ENCODE measurements at regions not wholly inside any gene's neighbourhood (a gene's known extent, or its start where the extent isn't known, plus 50 kb on each side); places are given as distances from the start of the nearest gene placed in this dataset.

DNA sequence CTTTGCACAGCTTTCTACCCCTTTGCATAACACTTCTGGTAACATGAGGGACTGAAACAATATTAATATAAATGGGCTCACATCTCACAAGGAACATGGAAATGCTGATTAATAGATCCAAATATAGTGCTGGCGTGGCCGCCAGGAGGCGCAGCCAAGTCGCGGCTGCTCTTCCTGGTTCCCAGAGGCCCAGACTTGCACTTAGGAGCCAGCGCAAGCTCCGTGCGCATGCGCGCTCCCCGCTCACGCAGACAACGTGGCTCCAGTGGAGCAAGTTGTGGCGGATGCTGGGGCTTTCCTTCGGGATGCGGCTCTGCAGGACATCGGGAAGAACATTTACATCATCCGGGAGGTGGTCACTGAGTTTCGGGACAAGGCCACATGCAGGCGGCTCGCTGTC is 318.3 kb upstream of the SLC7A11 start:
- TF ChIP-seq EGR1 (IDR thresholded peaks at IDR 0.05), result no peak
- no peak for TF ChIP-seq YY1 (IDR thresholded peaks at IDR 0.05; ENCODE audit: low read depth)
- TF ChIP-seq MAX (IDR thresholded peaks at IDR 0.05), result no peak
- no peak for TF ChIP-seq TAF1 (IDR thresholded peaks at IDR 0.05; ENCODE audit: low read depth)
- TF ChIP-seq, protein P1, sequence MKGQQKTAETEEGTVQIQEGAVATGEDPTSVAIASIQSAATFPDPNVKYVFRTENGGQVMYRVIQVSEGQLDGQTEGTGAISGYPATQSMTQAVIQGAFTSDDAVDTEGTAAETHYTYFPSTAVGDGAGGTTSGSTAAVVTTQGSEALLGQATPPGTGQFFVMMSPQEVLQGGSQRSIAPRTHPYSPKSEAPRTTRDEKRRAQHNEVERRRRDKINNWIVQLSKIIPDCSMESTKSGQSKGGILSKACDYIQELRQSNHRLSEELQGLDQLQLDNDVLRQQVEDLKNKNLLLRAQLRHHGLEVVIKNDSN (IDR thresholded peaks at IDR 0.05), result no peak
- TF ChIP-seq RAD21 (IDR thresholded peaks at IDR 0.05; ENCODE audit: low read depth), result no peak

DNA sequence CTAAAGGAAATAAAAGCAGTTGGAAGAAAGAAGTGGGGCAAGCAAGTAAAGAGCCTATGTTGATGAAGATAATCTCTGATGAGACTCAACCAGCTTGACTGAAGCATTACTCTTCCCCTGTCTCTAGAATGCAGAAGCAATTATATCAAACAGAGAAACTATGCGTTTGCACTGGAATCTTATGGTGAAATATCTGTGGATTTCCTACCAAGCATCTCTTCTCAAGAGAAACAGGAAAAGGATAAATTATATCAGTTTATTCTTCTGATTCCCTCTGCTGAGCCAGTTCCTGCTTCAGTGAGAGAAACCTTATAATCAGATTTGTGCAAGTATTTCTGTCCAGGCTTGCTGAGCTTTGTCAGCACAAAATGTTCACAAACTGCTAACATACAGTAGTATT is 316.7 kb upstream of the SLC7A11 start:
- TF ChIP-seq RAD21 (IDR thresholded peaks at IDR 0.05; ENCODE audit: low read depth) (no peak), EP300 (IDR thresholded peaks at IDR 0.05; ENCODE audit: borderline replicate concordance) (no peak), FOXM1 (IDR thresholded peaks at IDR 0.05; ENCODE audit: borderline replicate concordance, low read depth) (no peak), MAX (IDR thresholded peaks at IDR 0.05) (no peak), NFIC (IDR thresholded peaks at IDR 0.05) (no peak), CEBPB (IDR thresholded peaks at IDR 0.05) (no peak), ZBTB7A (IDR thresholded peaks at IDR 0.05; ENCODE audit: low read depth) (no peak), EGR1 (IDR thresholded peaks at IDR 0.05) (no peak), YY1 (IDR thresholded peaks at IDR 0.05; ENCODE audit: low read depth) (no peak), TEAD4 (IDR thresholded peaks at IDR 0.05) (no peak), TCF12 (IDR thresholded peaks at IDR 0.05; ENCODE audit: low read depth) (no peak), CREB1 (IDR thresholded peaks at IDR 0.05; ENCODE audit: low read depth) (no peak), TAF1 (IDR thresholded peaks at IDR 0.05; ENCODE audit: low read depth) (no peak)
- TF ChIP-seq, protein P2, sequence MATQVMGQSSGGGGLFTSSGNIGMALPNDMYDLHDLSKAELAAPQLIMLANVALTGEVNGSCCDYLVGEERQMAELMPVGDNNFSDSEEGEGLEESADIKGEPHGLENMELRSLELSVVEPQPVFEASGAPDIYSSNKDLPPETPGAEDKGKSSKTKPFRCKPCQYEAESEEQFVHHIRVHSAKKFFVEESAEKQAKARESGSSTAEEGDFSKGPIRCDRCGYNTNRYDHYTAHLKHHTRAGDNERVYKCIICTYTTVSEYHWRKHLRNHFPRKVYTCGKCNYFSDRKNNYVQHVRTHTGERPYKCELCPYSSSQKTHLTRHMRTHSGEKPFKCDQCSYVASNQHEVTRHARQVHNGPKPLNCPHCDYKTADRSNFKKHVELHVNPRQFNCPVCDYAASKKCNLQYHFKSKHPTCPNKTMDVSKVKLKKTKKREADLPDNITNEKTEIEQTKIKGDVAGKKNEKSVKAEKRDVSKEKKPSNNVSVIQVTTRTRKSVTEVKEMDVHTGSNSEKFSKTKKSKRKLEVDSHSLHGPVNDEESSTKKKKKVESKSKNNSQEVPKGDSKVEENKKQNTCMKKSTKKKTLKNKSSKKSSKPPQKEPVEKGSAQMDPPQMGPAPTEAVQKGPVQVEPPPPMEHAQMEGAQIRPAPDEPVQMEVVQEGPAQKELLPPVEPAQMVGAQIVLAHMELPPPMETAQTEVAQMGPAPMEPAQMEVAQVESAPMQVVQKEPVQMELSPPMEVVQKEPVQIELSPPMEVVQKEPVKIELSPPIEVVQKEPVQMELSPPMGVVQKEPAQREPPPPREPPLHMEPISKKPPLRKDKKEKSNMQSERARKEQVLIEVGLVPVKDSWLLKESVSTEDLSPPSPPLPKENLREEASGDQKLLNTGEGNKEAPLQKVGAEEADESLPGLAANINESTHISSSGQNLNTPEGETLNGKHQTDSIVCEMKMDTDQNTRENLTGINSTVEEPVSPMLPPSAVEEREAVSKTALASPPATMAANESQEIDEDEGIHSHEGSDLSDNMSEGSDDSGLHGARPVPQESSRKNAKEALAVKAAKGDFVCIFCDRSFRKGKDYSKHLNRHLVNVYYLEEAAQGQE (IDR thresholded peaks at IDR 0.05; ENCODE audit: low read depth), result no peak
- TF ChIP-seq, protein P1 (IDR thresholded peaks at IDR 0.05), result no peak

GRCh38 chr4:138555584-138555983 is 313.4 kb upstream of the SLC7A11 start:
- TF ChIP-seq TAF1 (IDR thresholded peaks at IDR 0.05; ENCODE audit: low read depth), result no peak
- TF ChIP-seq MAX (IDR thresholded peaks at IDR 0.05), result no peak
- TF ChIP-seq, protein P2 (IDR thresholded peaks at IDR 0.05; ENCODE audit: low read depth), result no peak
- no peak for TF ChIP-seq EGR1 (IDR thresholded peaks at IDR 0.05)
- TF ChIP-seq RAD21 (IDR thresholded peaks at IDR 0.05; ENCODE audit: low read depth), result peak; percentile 37
- no peak for TF ChIP-seq FOXM1 (IDR thresholded peaks at IDR 0.05; ENCODE audit: borderline replicate concordance, low read depth)
- peak; percentile 69 for TF ChIP-seq CEBPB (IDR thresholded peaks at IDR 0.05)
- TF ChIP-seq TCF12 (IDR thresholded peaks at IDR 0.05; ENCODE audit: low read depth), result no peak
- TF ChIP-seq ZBTB7A (IDR thresholded peaks at IDR 0.05; ENCODE audit: low read depth), result no peak

DNA sequence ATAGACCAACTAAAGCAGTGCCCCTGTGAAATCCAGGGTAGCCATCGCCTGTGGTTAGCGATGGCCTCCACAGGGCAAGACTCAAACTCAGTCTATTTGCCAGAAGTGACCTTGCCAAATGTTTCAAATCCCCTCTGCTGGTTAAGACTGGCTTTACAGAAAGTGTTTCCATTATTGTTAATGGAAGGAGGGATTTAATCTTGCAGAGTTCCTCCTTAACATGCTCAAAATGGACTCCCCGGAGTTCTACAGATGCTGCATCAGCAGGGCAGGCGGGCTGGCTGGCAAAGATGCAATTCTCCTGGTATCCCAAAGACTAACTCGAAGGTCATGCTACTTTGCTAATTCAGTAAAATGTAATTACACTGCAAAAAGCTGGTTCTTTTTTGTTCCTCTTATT is 313.0 kb upstream of the SLC7A11 start:
- TF ChIP-seq, protein P2 (IDR thresholded peaks at IDR 0.05; ENCODE audit: low read depth), result no peak
- TF ChIP-seq RAD21 (IDR thresholded peaks at IDR 0.05; ENCODE audit: low read depth) (no peak), TCF12 (IDR thresholded peaks at IDR 0.05; ENCODE audit: low read depth) (no peak), EP300 (IDR thresholded peaks at IDR 0.05; ENCODE audit: borderline replicate concordance) (no peak), FOXM1 (IDR thresholded peaks at IDR 0.05; ENCODE audit: borderline replicate concordance, low read depth) (no peak), TEAD4 (IDR thresholded peaks at IDR 0.05) (no peak), CEBPB (IDR thresholded peaks at IDR 0.05) (no peak), NFIC (IDR thresholded peaks at IDR 0.05) (no peak), YY1 (IDR thresholded peaks at IDR 0.05; ENCODE audit: low read depth) (no peak), ZBTB7A (IDR thresholded peaks at IDR 0.05; ENCODE audit: low read depth) (no peak), TAF1 (IDR thresholded peaks at IDR 0.05; ENCODE audit: low read depth) (no peak), MAX (IDR thresholded peaks at IDR 0.05) (no peak), CREB1 (IDR thresholded peaks at IDR 0.05; ENCODE audit: low read depth) (no peak), EGR1 (IDR thresholded peaks at IDR 0.05) (no peak)
- TF ChIP-seq, protein P1 (IDR thresholded peaks at IDR 0.05), result no peak

All from Ishikawa (cell line).